ENCODE measurements at regions not wholly inside any gene's neighbourhood (a gene's known extent, or its start where the extent isn't known, plus 50 kb on each side); places are given as distances from the start of the nearest gene placed in this dataset.

GRCh38 chr1:30033256-30034104 is 689.9 kb downstream of the MATN1 start:
- POLR2A ChIA-PET, result no interaction called here
- no peak for DNase-seq (ENCODE audit: extremely low spot score)

GRCh38 chr1:30032302-30032701 is 691.1 kb downstream of the MATN1 start:
- DNase-seq (ENCODE audit: extremely low spot score), result no peak
- ChIA-PET CTCF (no interaction called here), POLR2A (no interaction called here)
- TF ChIP-seq L3MBTL2 (conservative IDR thresholded peaks at IDR 0.05) (no peak), ELF4 (IDR thresholded peaks at IDR 0.05) (no peak), SUZ12 (IDR thresholded peaks at IDR 0.05) (no peak), SP1 (IDR thresholded peaks at IDR 0.05) (no peak), NFRKB (IDR thresholded peaks at IDR 0.05) (no peak), TARDBP (IDR thresholded peaks at IDR 0.05) (no peak), PKNOX1 (IDR thresholded peaks at IDR 0.05) (no peak), BHLHE40 (IDR thresholded peaks at IDR 0.05; ENCODE audit: borderline replicate concordance) (no peak), FOXK2 (IDR thresholded peaks at IDR 0.05) (no peak), LEF1 (IDR thresholded peaks at IDR 0.05; ENCODE audit: borderline replicate concordance) (no peak), ZNF384 (IDR thresholded peaks at IDR 0.05) (no peak), FOXM1 (IDR thresholded peaks at IDR 0.05; ENCODE audit: borderline replicate concordance) (no peak), FOXA1 (IDR thresholded peaks at IDR 0.05) (no peak), CTBP1 (IDR thresholded peaks at IDR 0.05; ENCODE audit: borderline replicate concordance) (no peak), HDGF (IDR thresholded peaks at IDR 0.05; ENCODE audit: borderline replicate concordance) (no peak), ARNT (IDR thresholded peaks at IDR 0.05) (no peak)

More at GRCh38 chr1:30033256-30034104, 689.9 kb downstream of the MATN1 start:
- no peak for TF ChIP-seq ELF4 (IDR thresholded peaks at IDR 0.05)
- TF ChIP-seq PKNOX1 (IDR thresholded peaks at IDR 0.05), result no peak
- no peak for TF ChIP-seq HDGF (IDR thresholded peaks at IDR 0.05; ENCODE audit: borderline replicate concordance)
- CTCF ChIA-PET, result interaction anchor here (0.6 kb wide), 1 partner anchor 617 kb away, joined by 3 read pairs; no protein-coding TSS in a partner anchor

GRCh38 chr1:30029677-30030076 is 693.7 kb downstream of the MATN1 start:
- no peak for DNase-seq (ENCODE audit: extremely low spot score)
- POLR2A ChIA-PET, result no interaction called here
- CTCF ChIA-PET, result no interaction called here
- no peak for TF ChIP-seq CTBP1 (IDR thresholded peaks at IDR 0.05; ENCODE audit: borderline replicate concordance)
- TF ChIP-seq LEF1 (IDR thresholded peaks at IDR 0.05; ENCODE audit: borderline replicate concordance), result no peak
- TF ChIP-seq L3MBTL2 (conservative IDR thresholded peaks at IDR 0.05), result no peak
- TF ChIP-seq SUZ12 (IDR thresholded peaks at IDR 0.05), result no peak
- no peak for TF ChIP-seq PKNOX1 (IDR thresholded peaks at IDR 0.05)
- TF ChIP-seq FOXM1 (IDR thresholded peaks at IDR 0.05; ENCODE audit: borderline replicate concordance), result no peak
- no peak for TF ChIP-seq HDGF (IDR thresholded peaks at IDR 0.05; ENCODE audit: borderline replicate concordance)
- no peak for TF ChIP-seq ZNF384 (IDR thresholded peaks at IDR 0.05)
- no peak for TF ChIP-seq FOXK2 (IDR thresholded peaks at IDR 0.05)
- no peak for TF ChIP-seq ARNT (IDR thresholded peaks at IDR 0.05)
- TF ChIP-seq NFRKB (IDR thresholded peaks at IDR 0.05), result no peak
- TF ChIP-seq ELF4 (IDR thresholded peaks at IDR 0.05), result no peak
- TF ChIP-seq FOXA1 (IDR thresholded peaks at IDR 0.05), result no peak
- TF ChIP-seq BHLHE40 (IDR thresholded peaks at IDR 0.05; ENCODE audit: borderline replicate concordance), result no peak
- no peak for TF ChIP-seq SP1 (IDR thresholded peaks at IDR 0.05)
- TF ChIP-seq TARDBP (IDR thresholded peaks at IDR 0.05), result no peak

GRCh38 chr1:30028939-30029338 is 694.4 kb downstream of the MATN1 start:
- no peak for DNase-seq (ENCODE audit: extremely low spot score)
- TF ChIP-seq ZNF384 (IDR thresholded peaks at IDR 0.05), result no peak
- no peak for TF ChIP-seq L3MBTL2 (conservative IDR thresholded peaks at IDR 0.05)
- no peak for TF ChIP-seq FOXA1 (IDR thresholded peaks at IDR 0.05)
- TF ChIP-seq CTBP1 (IDR thresholded peaks at IDR 0.05; ENCODE audit: borderline replicate concordance), result no peak
- no peak for TF ChIP-seq SP1 (IDR thresholded peaks at IDR 0.05)
- no peak for TF ChIP-seq HDGF (IDR thresholded peaks at IDR 0.05; ENCODE audit: borderline replicate concordance)
- no peak for TF ChIP-seq LEF1 (IDR thresholded peaks at IDR 0.05; ENCODE audit: borderline replicate concordance)
- no peak for TF ChIP-seq NFRKB (IDR thresholded peaks at IDR 0.05)
- no peak for TF ChIP-seq PKNOX1 (IDR thresholded peaks at IDR 0.05)
- no peak for TF ChIP-seq ARNT (IDR thresholded peaks at IDR 0.05)
- TF ChIP-seq FOXK2 (IDR thresholded peaks at IDR 0.05), result no peak
- no peak for TF ChIP-seq FOXM1 (IDR thresholded peaks at IDR 0.05; ENCODE audit: borderline replicate concordance)
- TF ChIP-seq SUZ12 (IDR thresholded peaks at IDR 0.05), result no peak
- no peak for TF ChIP-seq ELF4 (IDR thresholded peaks at IDR 0.05)
- no peak for TF ChIP-seq TARDBP (IDR thresholded peaks at IDR 0.05)
- TF ChIP-seq BHLHE40 (IDR thresholded peaks at IDR 0.05; ENCODE audit: borderline replicate concordance), result no peak

GRCh38 chr1:30028283-30028682 is 695.1 kb downstream of the MATN1 start:
- CTCF ChIA-PET, result no interaction called here
- DNase-seq (ENCODE audit: extremely low spot score), result no peak
- TF ChIP-seq SP1 (IDR thresholded peaks at IDR 0.05), result no peak
- no peak for TF ChIP-seq HDGF (IDR thresholded peaks at IDR 0.05; ENCODE audit: borderline replicate concordance)
- no peak for TF ChIP-seq NFRKB (IDR thresholded peaks at IDR 0.05)
- TF ChIP-seq FOXM1 (IDR thresholded peaks at IDR 0.05; ENCODE audit: borderline replicate concordance), result no peak
- no peak for TF ChIP-seq L3MBTL2 (conservative IDR thresholded peaks at IDR 0.05)
- TF ChIP-seq PKNOX1 (IDR thresholded peaks at IDR 0.05), result no peak
- TF ChIP-seq CTBP1 (IDR thresholded peaks at IDR 0.05; ENCODE audit: borderline replicate concordance), result no peak
- POLR2A ChIA-PET, result no interaction called here

More at GRCh38 chr1:30028939-30029338, 694.4 kb downstream of the MATN1 start:
- POLR2A ChIA-PET, result no interaction called here
- CTCF ChIA-PET, result no interaction called here
